ENCODE measurements at regions not wholly inside any gene's neighbourhood (a gene's known extent, or its start where the extent isn't known, plus 50 kb on each side); places are given as distances from the start of the nearest gene placed in this dataset.
A peak's percentile ranks its signal among the peaks of the same experiment; 100 is the strongest.

DNA sequence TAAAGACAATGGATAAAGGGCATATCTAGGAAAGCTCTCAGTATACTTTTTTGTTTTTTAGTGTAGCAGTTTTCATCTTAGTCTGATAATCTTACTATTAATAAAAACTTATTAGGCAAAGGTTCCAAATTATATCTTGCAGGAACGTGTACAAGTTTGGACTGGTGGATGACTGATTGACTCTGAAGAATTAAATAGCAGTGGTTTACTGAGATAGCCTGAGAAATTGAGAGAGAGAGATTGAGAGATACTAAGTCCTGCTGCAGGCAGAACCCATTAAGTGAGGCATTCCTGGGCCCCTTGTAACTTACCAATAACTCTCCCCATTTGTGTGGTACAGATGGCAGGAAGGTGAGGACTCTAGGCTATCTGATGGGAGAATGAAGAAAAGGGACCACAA lies 80.2 kb upstream of the SLC38A2 start:
- no peaks in the 10 kb centered on the region for H3K27me3 ChIP-seq (ENCODE audit: control insufficient read depth in 3 of 3, insufficient read depth in 3 of 3, low read length in 3 of 3)
- peaks cover 16 to 21% (median 17%) of the 10 kb centered on the region in 3 donors for H3K4me1 ChIP-seq (ENCODE audit: control insufficient read depth in 3 of 3, insufficient read depth in 3 of 3, low read length in 3 of 3)
- no peaks in the 10 kb centered on the region for H3K36me3 ChIP-seq (ENCODE audit: control insufficient read depth in 3 of 3, insufficient read depth in 3 of 3, low read length in 3 of 3)
- H3K9ac ChIP-seq (ENCODE audit: low read depth in 1 of 3, low read length in 3 of 3): no peak overlapping the region
- no peak overlapping the region for H3K27ac ChIP-seq (ENCODE audit: low read depth, low read length)
- H3K9me3 ChIP-seq (ENCODE audit: control insufficient read depth in 3 of 3, low read length in 3 of 3): no peaks in the 10 kb centered on the region
- H3K4me3 ChIP-seq (ENCODE audit: low read length in 3 of 3): no peak overlapping the region

DNA sequence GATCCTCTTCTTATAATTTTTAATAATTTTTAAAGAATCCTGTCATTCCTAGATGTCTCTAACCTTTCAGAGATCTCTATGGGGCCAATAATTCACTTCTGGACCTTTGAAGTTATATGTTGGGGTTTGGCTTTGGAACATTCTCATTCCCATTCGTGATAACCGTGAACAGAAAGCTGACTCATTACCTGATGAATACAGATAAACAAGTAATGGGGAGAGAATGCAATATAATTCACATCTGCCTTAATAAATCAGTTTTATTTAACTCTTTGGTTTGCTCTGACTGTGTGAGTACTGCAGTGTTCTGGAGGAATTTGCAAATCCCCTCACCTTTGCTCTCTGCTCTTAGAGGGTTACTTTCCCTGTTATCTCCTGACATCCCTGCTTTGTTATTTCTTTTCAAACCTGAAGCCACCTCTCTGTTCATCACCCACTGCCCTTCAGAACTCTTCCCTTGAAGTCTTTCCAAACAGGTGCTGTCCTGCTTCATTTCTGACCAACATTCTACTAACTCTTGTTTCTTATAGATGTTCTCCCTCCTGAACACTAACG lies 79.6 kb upstream of the SLC38A2 start:
- Histone ChIP-seq H3K27ac (ENCODE audit: low read depth, low read length) (no peak overlapping the region), H3K4me3 (ENCODE audit: low read length in 3 of 3) (no peak overlapping the region), H3K9me3 (ENCODE audit: control insufficient read depth in 3 of 3, low read length in 3 of 3) (no peaks in the 10 kb centered on the region), H3K36me3 (ENCODE audit: control insufficient read depth in 3 of 3, insufficient read depth in 3 of 3, low read length in 3 of 3) (no peaks in the 10 kb centered on the region), H3K4me1 (ENCODE audit: control insufficient read depth in 3 of 3, insufficient read depth in 3 of 3, low read length in 3 of 3) (peaks cover 16 to 21% (median 17%) of the 10 kb centered on the region in 3 donors), H3K27me3 (ENCODE audit: control insufficient read depth in 3 of 3, insufficient read depth in 3 of 3, low read length in 3 of 3) (no peaks in the 10 kb centered on the region), H3K9ac (ENCODE audit: low read depth in 1 of 3, low read length in 3 of 3) (no peak overlapping the region)

DNA sequence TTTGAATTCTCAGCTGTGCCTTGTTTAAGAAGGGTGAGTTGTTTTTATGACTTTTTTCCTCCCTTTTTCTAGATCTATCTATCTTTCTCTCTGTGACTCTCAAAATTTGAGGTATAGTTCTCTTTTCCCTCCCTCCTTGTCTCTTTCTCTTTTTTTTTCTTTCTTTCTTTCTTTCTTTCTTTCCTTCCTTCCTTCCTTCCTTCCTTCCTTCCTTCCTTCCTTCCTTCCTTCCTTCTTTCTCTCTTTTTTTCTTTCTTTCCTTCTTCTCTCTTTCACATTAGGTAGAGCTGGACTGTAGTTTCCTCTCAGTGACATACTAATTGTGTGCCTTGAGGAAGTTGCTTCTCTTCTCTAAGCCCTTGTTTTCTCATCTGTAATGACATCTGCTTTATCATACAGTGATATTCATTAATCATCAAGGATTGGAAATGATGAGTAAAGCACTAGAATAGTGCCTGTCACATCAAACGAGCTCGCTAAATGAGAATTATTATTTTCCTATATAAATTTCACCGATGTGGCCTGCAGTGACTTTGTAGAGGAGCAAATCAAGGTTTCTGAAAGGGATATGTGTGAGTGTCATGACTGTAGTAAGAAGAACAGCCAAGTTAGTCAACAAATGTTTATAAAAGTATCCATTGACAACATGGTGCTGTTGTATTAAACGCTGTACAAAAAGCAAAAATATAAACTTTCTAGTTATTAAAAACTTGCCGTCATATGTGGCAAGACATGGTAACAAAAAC lies 78.9 kb upstream of the SLC38A2 start:
- Histone ChIP-seq H3K9me3 (ENCODE audit: control insufficient read depth in 3 of 3, low read length in 3 of 3) (no peaks in the 10 kb centered on the region), H3K36me3 (ENCODE audit: control insufficient read depth in 3 of 3, insufficient read depth in 3 of 3, low read length in 3 of 3) (no peaks in the 10 kb centered on the region), H3K27ac (ENCODE audit: low read depth, low read length) (peak overlapping the region; percentile 28), H3K27me3 (ENCODE audit: control insufficient read depth in 3 of 3, insufficient read depth in 3 of 3, low read length in 3 of 3) (no peaks in the 10 kb centered on the region), H3K9ac (ENCODE audit: low read depth in 1 of 3, low read length in 3 of 3) (no peak overlapping the region), H3K4me1 (ENCODE audit: control insufficient read depth in 3 of 3, insufficient read depth in 3 of 3, low read length in 3 of 3) (peaks cover 19 to 24% (median 20%) of the 10 kb centered on the region in 3 donors), H3K4me3 (ENCODE audit: low read length in 3 of 3) (no peak overlapping the region)

DNA sequence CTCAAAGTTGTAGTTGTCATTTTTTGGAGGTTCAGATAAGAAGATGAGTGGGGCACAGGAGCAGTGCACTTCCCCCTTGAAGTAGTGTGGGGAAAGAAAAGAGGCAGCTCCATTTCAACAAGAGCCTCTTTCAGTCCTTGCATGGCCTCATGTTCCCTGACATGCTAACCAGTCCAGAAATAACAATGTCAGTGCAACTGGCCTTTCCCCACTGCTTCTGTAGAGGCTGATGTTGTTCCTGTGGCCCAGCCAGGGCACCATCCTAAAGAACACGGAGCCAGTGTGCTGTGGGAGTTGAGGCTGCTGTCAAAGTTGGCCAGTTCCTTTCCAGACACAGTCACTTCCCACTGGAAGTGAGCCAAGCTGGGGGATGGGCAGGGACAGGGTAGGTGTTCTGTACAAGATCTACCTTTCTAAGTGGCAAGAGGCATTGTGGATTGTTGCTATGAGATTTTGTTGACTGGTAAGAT lies 77.7 kb upstream of the SLC38A2 start:
- Histone ChIP-seq H3K27me3 (ENCODE audit: control insufficient read depth in 3 of 3, insufficient read depth in 3 of 3, low read length in 3 of 3) (no peaks in the 10 kb centered on the region), H3K27ac (ENCODE audit: low read depth, low read length) (no peak overlapping the region), H3K9me3 (ENCODE audit: control insufficient read depth in 3 of 3, low read length in 3 of 3) (no peaks in the 10 kb centered on the region), H3K4me1 (ENCODE audit: control insufficient read depth in 3 of 3, insufficient read depth in 3 of 3, low read length in 3 of 3) (peaks cover 11 to 21% (median 18%) of the 10 kb centered on the region in 3 donors), H3K9ac (ENCODE audit: low read depth in 1 of 3, low read length in 3 of 3) (no peak overlapping the region), H3K4me3 (ENCODE audit: low read length in 3 of 3) (no peak overlapping the region), H3K36me3 (ENCODE audit: control insufficient read depth in 3 of 3, insufficient read depth in 3 of 3, low read length in 3 of 3) (no peaks in the 10 kb centered on the region)

DNA sequence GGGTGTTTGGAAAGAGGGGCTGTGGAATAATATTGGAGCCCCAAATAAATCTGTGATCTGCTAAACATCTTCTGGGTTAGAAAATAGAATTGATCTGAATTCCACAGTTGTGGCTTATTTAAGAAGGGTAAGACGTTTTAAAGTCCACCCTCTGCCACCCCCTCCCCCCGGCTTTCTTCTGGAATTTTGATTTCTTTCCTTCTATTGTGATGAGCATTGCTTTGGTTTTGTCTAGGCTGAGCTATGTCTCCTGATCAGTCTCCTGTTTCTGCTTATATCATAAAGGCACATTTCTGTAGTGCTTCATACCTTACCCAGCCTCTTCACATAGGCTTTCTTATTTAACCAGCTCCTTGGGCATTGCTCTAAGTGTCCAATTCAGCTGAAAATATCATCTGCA lies 77.3 kb upstream of the SLC38A2 start:
- H3K36me3 ChIP-seq (ENCODE audit: control insufficient read depth in 3 of 3, insufficient read depth in 3 of 3, low read length in 3 of 3): no peaks in the 10 kb centered on the region
- no peak overlapping the region for H3K4me3 ChIP-seq (ENCODE audit: low read length in 3 of 3)
- no peaks in the 10 kb centered on the region for H3K27me3 ChIP-seq (ENCODE audit: control insufficient read depth in 3 of 3, insufficient read depth in 3 of 3, low read length in 3 of 3)
- peaks cover 11 to 21% (median 18%) of the 10 kb centered on the region in 3 donors for H3K4me1 ChIP-seq (ENCODE audit: control insufficient read depth in 3 of 3, insufficient read depth in 3 of 3, low read length in 3 of 3)
- H3K9me3 ChIP-seq (ENCODE audit: control insufficient read depth in 3 of 3, low read length in 3 of 3): no peaks in the 10 kb centered on the region
- H3K9ac ChIP-seq (ENCODE audit: low read depth in 1 of 3, low read length in 3 of 3): no peak overlapping the region
- no peak overlapping the region for H3K27ac ChIP-seq (ENCODE audit: low read depth, low read length)

DNA sequence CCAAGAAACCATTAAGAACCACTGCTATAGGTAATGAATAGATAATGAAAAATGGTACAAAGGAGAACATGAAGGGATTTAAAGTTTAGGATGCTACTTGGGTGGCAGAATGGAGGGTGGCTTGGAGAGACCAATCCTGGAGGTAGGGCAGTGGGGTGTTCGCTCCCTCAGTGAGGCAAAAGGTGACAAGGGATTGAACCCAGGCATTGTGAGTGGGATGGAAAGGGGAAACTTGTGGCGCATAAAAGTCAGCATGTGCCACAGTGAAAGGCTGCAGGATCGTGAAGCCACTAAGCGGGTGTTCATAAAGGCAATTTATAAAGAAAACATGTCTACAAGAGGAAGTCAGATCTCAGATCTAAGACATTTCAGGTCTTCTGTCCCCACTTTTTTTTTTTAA lies 76.7 kb upstream of the SLC38A2 start:
- no peaks in the 10 kb centered on the region for H3K36me3 ChIP-seq (ENCODE audit: control insufficient read depth in 3 of 3, insufficient read depth in 3 of 3, low read length in 3 of 3)
- no peak overlapping the region for H3K9ac ChIP-seq (ENCODE audit: low read depth in 1 of 3, low read length in 3 of 3)
- H3K4me3 ChIP-seq (ENCODE audit: low read length in 3 of 3): no peak overlapping the region
- no peaks in the 10 kb centered on the region for H3K9me3 ChIP-seq (ENCODE audit: control insufficient read depth in 3 of 3, low read length in 3 of 3)
- peaks cover 13 to 21% (median 18%) of the 10 kb centered on the region in 3 donors for H3K4me1 ChIP-seq (ENCODE audit: control insufficient read depth in 3 of 3, insufficient read depth in 3 of 3, low read length in 3 of 3)
- no peaks in the 10 kb centered on the region for H3K27me3 ChIP-seq (ENCODE audit: control insufficient read depth in 3 of 3, insufficient read depth in 3 of 3, low read length in 3 of 3)
- H3K27ac ChIP-seq (ENCODE audit: low read depth, low read length): no peak overlapping the region

DNA sequence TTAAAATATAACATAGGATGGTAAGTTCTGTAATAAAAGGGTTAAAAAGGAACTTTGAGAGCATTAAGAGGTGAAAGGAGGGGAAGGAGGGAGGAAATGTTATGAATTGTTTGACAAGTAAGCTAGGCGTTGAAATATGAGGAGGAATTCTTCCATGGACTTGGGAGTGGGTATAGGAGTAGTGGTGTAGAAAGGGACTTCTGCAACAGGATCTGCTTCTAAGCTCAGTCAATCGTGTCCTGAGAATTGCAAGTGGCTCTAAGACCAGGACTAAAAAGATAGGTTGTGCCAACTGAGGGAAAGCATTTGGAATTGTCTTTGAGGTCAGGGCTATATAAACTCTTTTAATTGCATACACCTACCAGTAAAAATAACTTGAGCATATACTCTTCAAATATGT lies 74.1 kb upstream of the SLC38A2 start:
- no peaks in the 10 kb centered on the region for H3K27me3 ChIP-seq (ENCODE audit: control insufficient read depth in 3 of 3, insufficient read depth in 3 of 3, low read length in 3 of 3)
- H3K27ac ChIP-seq (ENCODE audit: low read depth, low read length): no peak overlapping the region
- no peaks in the 10 kb centered on the region for H3K9me3 ChIP-seq (ENCODE audit: control insufficient read depth in 3 of 3, low read length in 3 of 3)
- H3K4me3 ChIP-seq (ENCODE audit: low read length in 3 of 3): no peak overlapping the region
- H3K4me1 ChIP-seq (ENCODE audit: control insufficient read depth in 3 of 3, insufficient read depth in 3 of 3, low read length in 3 of 3): peaks cover 20 to 27% (median 22%) of the 10 kb centered on the region in 3 donors
- no peak overlapping the region for H3K9ac ChIP-seq (ENCODE audit: low read depth in 1 of 3, low read length in 3 of 3)
- H3K36me3 ChIP-seq (ENCODE audit: control insufficient read depth in 3 of 3, insufficient read depth in 3 of 3, low read length in 3 of 3): no peaks in the 10 kb centered on the region

DNA sequence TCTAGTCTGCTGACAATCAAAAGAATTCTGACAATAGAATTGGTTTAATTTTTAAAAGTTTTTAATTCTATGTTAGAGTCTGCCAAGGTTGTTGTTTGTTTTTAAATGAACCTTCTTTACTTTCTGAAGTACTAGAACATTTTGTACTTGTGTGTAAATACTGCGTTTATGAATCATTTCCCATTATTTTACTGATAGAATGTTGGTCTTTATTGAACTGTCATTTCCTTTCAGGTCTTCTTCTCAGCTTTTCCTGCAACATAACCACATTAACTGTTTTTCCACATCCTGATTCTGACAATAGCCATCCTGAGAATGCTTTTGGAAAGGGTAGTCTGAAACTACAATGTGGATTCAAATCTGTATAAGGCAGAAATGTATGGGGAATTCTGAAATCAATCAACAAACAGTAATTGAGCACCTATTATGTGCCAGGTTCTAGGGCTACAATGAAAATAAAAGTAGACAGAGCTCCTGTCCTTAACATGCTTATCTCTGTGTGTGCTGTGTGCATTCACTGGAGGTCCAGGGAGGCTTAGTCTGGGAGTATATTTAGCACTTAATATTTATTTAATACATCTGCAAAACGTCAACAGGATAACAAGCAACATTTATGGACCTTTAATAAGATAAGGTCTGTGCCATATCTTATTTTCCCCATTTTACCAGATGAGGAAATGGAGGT lies 73.1 kb upstream of the SLC38A2 start:
- no peak overlapping the region for H3K27ac ChIP-seq (ENCODE audit: low read depth, low read length)
- peaks cover 20 to 27% (median 22%) of the 10 kb centered on the region in 3 donors for H3K4me1 ChIP-seq (ENCODE audit: control insufficient read depth in 3 of 3, insufficient read depth in 3 of 3, low read length in 3 of 3)
- H3K9me3 ChIP-seq (ENCODE audit: control insufficient read depth in 3 of 3, low read length in 3 of 3): no peaks in the 10 kb centered on the region
- no peak overlapping the region for H3K4me3 ChIP-seq (ENCODE audit: low read length in 3 of 3)
- no peak overlapping the region for H3K9ac ChIP-seq (ENCODE audit: low read depth in 1 of 3, low read length in 3 of 3)
- H3K27me3 ChIP-seq (ENCODE audit: control insufficient read depth in 3 of 3, insufficient read depth in 3 of 3, low read length in 3 of 3): no peaks in the 10 kb centered on the region
- no peaks in the 10 kb centered on the region for H3K36me3 ChIP-seq (ENCODE audit: control insufficient read depth in 3 of 3, insufficient read depth in 3 of 3, low read length in 3 of 3)

DNA sequence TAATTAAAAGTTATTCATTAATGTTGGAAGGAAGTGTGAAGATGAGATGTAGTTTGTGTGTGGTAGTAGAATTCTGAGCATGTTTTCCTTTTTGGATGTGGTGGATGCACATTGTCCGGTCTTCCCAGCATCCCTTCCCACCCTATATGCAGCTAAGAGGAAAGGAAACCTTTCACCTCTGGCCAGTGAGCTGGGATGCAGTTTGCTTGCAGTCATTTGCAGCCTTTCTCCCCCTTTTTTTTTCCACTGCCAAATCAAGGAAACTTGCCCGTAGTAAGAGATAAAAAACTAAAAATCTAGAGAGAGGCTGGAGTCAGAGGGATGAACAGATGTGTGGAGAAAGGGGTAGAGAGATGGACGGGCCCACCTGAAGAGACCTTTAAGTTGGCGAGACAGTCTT lies 72.5 kb upstream of the SLC38A2 start:
- H3K36me3 ChIP-seq (ENCODE audit: control insufficient read depth in 3 of 3, insufficient read depth in 3 of 3, low read length in 3 of 3): no peaks in the 10 kb centered on the region
- no peaks in the 10 kb centered on the region for H3K27me3 ChIP-seq (ENCODE audit: control insufficient read depth in 3 of 3, insufficient read depth in 3 of 3, low read length in 3 of 3)
- H3K9me3 ChIP-seq (ENCODE audit: control insufficient read depth in 3 of 3, low read length in 3 of 3): no peaks in the 10 kb centered on the region
- no peak overlapping the region for H3K4me3 ChIP-seq (ENCODE audit: low read length in 3 of 3)
- H3K9ac ChIP-seq (ENCODE audit: low read depth in 1 of 3, low read length in 3 of 3): no peak overlapping the region
- no peak overlapping the region for H3K27ac ChIP-seq (ENCODE audit: low read depth, low read length)
- H3K4me1 ChIP-seq (ENCODE audit: control insufficient read depth in 3 of 3, insufficient read depth in 3 of 3, low read length in 3 of 3): peaks cover 16 to 24% (median 16%) of the 10 kb centered on the region in 3 donors
